ENCODE measurements at regions not wholly inside any gene's neighbourhood (a gene's known extent, or its start where the extent isn't known, plus 50 kb on each side); places are given as distances from the start of the nearest gene placed in this dataset.
"Not testable (repeated sequence)": the region's sequence is repeated elsewhere in the genome, so short reads cannot be mapped to it uniquely, and the experiment has no call there.

DNA sequence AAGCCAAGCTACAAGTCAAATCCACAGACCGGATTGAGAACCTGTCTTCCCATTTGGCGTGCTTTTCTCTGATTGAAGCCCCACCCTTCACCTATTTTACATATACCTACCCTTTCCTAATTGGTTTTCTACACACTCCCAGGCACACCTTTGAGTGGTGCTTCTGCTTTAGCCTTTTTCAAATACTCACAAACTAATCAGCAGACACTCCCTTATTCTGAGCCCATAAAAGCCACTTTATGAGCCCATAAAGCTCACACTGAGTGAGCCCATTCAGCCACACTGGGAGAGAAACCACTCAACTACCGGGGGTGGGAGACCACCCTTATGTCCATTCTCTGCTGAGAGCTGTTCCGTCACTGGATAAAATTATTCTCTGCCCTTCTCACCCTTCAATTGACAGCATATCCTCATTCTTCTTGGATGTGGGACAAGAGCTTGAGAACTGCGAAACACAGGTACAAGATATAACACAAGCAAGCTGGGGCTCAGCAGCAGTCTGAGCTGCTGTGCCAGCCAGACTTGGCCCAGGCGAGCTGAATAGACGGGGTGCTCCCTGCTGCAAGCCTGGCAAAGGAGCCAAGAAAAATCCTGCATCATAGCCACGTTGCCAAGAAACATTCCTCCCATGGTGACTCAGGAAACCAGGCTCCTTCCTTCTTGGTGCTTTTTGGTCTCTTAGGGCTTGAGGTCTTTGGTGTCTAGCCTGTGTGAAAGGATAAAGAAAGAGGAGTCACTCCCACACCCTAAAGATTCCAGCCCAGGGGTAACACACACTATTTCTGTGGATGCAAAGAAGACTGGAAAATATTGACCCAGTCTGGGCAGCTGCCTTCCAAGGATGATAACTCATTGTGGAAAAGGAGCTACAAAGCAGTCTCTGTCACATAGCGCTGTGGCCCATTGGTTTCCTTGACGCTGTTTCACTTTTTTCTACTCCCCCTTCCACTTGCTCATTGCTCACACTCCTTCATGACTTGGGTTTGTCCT, 609.7 kb downstream of the MCTP2 start:
- DNase-seq (ENCODE audit: low read depth in 2 of 2) = no peak

DNA sequence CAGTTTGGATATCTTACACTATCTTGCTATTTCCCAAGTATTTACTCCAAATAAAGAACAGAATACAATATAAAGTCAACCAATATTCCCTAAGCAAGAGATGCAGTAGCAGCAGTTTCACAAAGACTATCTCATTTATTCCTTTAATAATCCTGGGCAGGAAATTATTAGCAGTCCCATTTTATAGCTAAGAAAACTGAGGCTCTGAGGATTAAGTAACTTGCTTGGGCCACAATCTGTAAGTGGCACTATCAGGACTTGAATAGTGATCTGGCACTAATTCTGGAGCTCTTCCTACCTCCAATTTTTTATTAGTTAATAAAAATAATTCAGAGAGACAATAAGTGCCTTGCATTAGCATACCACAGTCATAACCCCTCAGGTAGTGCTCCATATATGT, 611.7 kb downstream of the MCTP2 start:
- no peak for DNase-seq (ENCODE audit: low read depth in 2 of 2)

DNA sequence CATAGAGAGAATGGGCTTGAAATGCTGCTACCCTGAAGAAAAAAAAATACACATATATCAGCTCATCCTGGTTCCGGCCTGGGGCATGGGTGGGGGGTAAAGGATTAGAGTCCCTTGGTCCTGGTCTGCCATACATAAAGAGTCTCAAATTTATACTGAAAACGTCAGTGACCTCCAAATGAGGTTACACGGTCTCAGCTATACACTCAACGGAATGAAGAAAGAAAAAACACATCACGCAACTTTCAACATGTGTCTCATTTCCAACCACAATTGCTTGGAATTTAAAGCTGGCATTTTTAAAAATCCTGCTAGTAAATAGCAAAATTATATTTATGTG, 612.8 kb downstream of the MCTP2 start:
- no peak for DNase-seq (ENCODE audit: low read depth in 2 of 2)

DNA sequence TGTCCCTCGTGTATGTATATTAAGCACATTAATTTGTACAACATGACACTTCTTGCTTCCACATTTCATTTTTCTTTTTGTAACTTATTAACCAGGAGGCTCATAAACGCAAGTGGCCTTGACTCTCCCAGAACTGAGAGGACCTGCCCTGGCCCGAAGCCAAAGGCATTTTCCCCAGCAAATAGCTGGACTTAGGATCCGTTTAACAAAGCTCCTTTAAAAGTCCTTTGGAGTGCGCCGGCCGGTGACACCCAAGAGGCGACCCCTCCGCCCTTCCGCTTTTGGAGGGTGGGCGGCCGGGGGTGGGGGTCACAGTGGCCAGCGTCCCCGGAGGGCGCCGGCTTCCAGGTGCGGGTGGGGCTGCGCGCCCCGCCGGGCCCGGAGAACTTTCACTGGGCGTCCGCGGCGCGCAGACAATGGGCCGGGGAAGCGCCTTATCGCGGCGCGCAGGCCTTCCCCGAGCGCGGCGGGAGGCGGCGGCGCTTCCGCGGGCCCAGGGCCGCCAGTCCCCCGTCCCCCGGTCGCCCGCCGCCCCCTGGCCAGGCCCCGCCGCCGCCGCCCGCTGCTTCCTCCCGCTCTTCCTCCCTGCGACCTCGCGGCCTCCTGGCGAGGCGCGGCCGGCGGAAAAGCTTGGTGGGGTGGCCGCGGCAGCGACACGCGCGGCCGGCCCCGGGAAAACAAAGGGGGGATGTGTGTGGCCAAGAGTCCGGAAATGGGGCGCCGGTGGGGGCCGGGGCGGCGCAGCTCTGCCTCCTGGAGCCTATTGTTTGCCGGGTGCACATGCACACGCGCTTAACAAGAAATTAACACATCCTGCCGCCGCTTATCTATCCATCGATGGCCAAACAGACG, 613.4 kb downstream of the MCTP2 start:
- no peak for DNase-seq (ENCODE audit: low read depth in 2 of 2)

DNA sequence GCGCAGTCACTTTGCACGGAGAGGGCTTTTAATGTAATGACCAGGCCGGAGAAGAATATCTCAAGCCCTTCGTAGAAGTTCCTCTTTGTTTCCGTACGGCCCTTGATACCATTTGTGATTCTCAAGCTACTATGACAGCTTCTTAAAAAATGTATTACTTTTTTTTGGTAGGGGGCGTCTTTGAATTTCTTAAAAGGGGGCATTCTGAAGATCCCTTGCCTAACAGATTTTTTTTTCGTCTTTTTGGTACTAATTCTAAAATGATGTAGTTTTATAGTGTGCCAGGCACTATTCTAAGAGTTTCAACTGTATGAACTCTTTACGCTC, 614.0 kb downstream of the MCTP2 start:
- DNase-seq (ENCODE audit: low read depth in 2 of 2) = no peak

DNA sequence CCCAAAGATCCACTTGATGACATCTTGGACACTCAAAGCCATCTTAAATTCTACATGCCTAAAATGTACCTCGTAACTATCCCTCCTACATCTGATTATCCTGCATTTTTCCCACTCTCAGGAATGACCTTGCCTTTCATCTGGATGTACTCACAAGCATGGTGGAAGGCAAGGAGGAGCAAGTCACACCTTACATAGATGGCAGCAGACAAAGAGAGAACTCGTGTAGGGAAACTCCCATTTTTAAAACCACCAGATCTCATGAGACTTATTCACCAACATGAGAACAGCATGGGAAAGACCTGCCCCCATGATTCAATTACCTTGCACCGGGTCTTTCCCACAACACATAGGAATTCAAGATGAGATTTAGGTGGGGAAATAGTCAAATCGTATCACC, 616.0 kb downstream of the MCTP2 start:
- DNase-seq (ENCODE audit: low read depth in 2 of 2) = no peak

DNA sequence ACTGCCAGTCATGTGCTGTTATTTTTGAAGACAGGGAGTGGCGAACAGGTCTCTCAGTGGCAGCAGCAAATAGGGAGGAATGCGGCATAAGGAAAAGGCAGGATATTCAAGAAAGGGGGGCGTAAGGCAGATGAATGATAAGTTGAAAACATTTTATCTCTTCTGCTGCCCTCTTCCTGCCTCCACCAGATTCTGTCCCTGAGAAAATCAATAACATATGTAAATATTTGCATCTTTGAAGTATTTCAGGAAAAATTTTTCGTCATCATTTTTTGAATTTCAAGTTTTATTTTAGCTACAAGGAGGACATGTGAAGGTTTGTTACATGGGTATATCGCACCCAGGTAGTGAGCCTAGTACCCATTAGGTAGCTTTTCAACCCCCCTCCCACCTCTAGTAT, 616.7 kb downstream of the MCTP2 start:
- no peak for DNase-seq (ENCODE audit: low read depth in 2 of 2)

DNA sequence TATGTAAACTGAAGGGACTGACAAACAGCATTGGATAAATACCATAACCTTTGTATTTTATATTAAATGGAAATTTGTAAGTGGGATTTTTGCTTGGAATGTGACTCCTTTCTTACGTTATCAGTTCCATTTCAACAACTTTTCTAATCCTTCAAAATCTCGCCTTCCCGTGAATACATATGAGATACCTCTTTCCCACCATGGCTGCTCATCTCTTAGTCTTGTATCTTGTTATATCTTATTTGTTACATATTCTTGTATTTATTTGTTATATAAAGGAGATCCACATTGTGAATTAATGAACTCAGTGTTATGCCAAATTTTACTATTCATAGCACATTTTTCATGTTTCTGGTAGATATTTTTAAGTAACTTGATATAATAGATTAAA, 623.7 kb downstream of the MCTP2 start:
- no peak for DNase-seq (ENCODE audit: low read depth in 2 of 2)

DNA sequence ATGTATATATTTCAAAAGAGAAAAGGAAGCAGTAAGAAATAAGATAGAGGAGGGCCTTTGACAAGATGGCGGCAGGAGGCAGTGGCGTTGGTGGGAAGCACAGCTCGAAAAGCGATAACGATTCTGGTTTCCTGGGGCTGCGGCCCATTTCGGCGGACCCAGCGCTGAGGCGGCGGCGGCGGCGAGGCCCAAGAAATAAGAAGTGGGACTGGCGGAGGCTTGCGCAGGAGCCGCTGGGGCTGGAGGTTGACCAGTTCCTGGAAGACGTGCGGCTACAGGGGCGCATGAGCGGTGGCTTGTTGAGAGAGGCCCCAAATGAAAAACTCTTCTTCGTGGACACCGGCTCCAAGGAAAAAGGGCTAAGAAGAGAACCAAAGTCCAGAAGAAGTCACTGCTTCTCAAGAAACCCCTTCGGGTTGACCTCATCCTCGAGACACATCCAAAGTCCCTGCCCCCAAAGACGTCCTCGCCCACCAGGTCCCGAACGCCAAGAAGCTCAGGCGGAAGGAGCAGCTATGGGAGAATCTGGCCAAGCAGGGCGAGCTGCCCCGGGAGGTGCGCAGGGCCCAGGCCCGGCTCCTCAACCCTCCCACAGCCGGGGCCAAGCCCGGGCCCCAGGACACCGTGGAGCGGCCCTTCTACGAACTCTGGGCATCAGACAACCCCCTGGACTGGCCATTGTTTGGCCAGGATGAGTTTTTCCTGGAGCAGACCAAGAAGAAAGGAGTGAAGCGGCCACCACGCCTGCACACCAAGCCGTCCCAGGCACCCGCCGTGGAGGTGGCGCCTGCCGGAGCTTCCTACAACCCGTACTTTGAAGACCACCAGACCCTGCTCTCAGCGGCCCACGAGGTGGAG, 624.3 kb downstream of the MCTP2 start:
- DNase-seq (ENCODE audit: low read depth in 2 of 2) = no peak

DNA sequence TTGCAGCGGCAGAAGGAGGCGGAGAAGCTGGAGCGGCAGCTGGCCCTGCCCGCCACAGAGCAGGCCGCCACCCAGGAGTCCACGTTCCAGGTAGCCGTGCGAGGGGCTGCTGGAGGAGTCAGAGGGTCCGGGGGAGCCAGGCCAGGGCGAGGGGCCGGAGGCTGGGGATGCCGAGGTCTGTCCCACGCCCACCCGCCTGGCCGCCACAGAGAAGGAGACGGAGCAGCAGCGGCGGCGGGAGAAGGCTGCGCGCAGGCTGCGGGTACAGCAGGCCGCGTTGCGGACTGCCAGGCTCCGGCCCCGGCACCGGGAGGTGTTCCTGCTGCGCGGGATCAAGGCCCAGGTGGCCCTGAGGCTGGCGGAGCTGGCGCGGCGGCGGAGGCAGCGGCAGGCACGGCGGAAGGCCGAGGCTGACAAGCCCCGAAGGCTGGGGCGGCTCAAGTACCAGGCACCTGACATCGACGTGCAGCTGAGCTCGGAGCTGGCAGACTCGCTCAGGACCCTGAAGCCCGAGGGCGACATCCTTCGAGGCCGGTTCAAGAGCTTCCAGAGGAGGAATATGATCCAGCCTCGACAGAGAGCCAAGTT, 625.0 kb downstream of the MCTP2 start:
- DNase-seq (ENCODE audit: low read depth in 2 of 2) = no peak

DNA sequence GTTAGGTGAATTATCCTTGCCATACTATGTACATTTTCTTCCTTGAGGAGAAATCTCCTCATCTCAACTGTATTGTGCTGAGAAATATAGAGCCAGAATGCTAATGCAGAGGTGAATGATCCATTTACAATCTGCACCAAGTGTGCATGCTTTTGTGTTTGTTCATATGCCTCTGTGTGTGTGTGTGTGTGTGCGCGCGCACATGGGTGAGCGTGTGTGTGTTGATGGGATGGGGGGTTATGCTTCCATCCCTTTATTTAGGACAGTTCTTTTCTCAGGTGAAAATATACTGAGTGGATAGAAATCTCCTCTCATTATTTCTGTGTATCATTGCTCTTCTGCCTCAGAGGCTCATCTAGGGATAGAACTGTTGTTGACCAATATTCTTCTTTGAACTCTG, 626.1 kb downstream of the MCTP2 start:
- no peak for DNase-seq (ENCODE audit: low read depth in 2 of 2)

DNA sequence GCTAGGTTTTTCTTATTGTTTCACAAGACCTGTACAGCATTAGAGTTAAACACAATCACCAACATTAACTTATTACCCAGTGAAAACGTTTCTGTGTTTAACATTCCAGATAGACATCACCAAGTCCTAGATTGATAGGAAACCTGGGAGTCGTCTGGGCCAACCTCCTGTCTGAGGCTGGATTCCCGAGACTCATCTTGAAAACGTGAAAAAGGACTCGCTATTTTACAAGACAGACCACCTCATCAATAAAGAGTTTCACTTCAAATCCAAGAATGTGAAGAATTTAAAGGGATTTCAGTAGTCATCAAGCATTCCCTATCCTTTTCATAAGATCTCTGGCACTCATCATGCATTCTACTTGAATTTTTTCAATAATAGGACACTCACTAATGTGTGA, 626.6 kb downstream of the MCTP2 start:
- DNase-seq (ENCODE audit: low read depth in 2 of 2) = no peak

DNA sequence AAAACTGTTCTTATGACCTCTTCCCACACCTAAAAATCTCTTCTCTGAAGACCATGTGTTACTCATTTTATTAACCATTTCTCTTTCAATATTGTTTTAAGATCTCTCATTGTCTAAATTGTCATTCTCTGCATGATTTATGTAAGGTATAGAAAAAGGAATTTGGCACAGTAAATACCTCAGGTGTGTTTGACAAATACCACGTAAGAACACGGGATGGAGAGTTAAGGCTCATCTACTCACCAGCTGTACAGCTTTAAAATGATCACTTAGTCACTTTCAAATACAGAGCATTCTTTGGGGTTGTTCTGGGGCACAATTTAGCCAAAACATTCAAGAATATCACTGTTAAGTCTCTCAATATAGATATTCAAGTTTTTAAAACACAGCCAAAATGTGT, 627.1 kb downstream of the MCTP2 start:
- DNase-seq (ENCODE audit: low read depth in 2 of 2) = no peak

DNA sequence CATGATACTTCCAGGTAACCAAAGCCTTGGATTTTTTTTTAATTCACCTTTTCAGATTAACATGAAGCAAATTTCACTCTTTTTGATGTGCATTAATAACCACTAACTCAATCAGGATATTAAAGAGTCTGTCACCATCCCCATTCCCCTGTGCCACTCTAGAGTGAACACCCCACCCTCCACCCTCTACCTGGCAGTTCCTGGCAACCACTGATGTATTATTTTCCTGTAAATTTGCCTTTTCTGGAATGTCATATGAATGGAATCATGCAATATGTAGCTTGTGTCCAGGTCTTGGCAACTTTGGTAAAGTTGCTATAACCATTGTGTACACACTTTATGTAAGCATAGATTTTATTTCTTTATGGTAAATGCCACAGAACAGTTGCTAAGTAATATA, 627.6 kb downstream of the MCTP2 start:
- no peak for DNase-seq (ENCODE audit: low read depth in 2 of 2)

DNA sequence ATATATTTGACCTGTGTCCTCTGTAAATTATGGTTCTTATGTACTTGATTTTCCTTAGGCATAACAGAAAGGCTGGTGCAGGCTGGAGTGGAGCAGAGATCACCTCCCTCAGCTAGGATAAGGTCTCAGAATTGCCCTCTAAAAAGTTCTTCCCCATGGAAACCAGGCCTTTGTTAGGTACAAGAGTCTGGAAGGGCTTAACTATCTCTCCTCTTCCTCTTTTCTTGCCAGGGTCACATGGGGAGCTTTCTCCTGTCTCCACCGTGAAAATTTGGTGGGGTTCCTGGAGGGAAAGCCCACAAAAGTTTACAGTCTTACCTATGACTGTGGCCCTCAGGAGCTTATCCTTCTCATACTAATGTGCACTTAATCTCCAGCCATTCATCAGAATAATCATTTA, 633.2 kb downstream of the MCTP2 start:
- no peak for DNase-seq (ENCODE audit: low read depth in 2 of 2)

DNA sequence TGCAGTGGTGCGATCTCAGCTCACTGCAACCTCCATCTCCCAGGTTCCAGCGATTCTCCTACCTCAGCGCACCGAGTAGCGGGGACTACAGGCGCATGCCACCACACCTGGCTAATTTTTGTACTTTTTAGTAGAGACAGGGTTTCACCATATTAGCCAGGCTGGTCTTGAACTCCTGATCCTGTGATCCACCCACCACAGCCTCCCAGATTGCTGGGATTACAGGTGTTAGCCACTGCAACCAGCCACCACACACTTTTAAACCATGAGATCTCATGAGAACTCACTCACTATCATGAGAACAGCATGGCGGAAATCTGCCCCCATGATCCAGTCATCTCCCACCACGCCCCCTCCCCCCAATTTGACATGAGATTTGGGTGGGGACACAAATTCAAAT, 636.9 kb downstream of the MCTP2 start:
- not testable (repeated sequence) for DNase-seq (ENCODE audit: low read depth in 2 of 2)

DNA sequence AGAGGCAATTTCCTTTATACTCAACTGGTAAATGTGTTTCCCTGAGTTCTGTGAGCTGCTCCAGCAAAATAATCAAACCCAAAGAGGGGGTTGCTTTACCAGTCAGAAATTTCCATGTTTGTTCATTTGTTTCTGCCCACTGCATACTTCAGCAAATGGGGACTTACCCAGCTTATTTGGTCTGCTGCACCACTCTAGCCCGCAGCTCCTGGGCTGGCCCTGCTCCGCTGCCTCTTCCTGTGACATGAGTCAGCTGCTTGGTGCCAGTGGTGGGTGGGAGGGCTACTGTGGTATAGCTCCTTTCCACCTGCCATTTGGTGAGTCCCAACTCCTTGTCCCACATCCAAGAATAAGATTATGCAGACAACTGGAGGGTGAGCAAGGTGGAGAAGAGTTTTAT, 644.2 kb downstream of the MCTP2 start:
- no peak for DNase-seq (ENCODE audit: low read depth in 2 of 2)

DNA sequence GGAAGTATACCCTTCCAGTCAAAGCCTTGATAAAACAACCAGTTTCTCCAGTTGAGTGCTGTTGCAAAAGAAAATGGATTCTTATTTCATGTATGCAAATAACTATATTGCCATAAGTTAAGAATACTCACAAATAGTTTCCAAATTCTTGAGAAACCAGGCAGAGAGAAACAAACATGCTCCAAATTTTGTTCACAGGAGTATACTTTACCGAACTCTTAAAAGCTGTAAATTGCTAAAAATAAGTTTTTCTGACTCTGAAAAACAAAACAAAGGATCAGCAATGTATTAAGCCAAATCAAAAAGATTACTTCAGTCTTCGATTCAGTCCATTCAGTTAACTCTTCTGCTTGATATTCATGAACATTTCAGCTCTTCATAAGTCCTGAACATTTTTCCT, 646.5 kb downstream of the MCTP2 start:
- no peak for DNase-seq (ENCODE audit: low read depth in 2 of 2)

DNA sequence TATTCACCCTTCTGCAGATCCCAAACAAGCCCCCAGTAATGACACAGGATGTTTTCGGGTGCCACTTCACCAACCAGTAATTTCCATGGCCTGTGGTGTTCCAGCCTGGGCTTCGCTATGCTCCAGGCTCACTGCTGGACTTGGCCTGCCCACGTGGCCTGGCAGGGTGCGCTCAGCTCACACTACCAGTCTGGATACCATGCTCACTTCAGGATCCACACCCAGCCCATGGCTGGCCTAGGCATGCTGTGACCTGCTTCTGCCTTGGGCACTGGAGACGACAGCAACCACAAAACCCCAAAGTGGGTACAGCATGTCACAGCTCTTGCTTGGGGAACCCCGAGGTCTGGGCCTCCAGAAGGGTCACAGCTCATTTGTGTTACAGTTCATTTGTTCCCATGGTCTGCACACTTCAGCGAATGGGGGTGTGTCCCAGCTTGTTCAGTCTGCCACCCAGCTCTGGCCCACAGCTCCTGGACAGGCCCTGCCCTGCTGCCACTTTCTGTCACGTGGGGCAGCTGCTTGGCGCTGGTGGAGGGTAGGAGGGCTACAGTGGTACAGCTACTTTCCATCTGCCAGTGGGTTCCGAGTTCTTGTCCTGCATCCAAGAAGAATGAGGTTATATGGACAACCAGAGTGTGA, 650.8 kb downstream of the MCTP2 start:
- no peak for DNase-seq (ENCODE audit: low read depth in 2 of 2)

DNA sequence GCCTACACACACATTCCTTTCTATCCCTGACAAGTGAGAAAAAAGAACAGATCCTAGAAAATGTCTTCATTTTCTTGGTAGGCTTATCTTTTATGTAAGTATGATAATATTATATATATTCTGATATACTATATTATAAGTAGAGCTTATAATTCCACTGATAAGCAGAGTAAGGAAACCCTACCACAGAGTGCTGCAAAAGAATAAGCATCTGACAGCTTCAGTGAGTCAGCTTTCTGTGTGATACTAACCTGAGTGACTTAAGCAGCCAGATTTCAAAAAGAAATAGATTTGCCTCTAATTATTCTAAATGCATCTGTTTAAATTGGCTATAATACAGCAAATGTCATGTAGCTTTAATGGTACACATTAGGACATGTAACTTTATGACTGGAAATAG, 656.0 kb downstream of the MCTP2 start:
- DNase-seq (ENCODE audit: low read depth in 2 of 2) = no peak

DNA sequence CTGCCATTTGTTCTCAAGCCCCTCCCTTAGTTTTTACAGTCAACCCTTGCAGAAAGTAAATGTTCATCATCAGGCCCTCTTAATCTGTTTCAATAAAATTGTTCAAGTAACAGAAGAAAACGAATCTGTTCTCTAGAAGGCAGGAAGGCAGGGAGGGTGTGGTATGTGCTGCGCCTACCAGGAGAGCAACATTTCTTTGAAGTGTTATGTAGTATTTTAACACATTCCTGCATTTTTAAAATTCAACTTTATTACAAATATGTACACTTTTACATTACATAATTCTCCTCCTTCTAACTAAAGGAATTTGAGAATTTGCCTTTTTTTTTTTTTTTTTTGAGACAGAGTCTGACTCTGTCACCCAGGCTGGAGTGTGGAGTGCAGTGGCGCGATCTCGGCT, 657.8 kb downstream of the MCTP2 start:
- no peak for DNase-seq (ENCODE audit: low read depth in 2 of 2)
